D341Med (cell line): ENCODE measurements at regions not wholly inside any gene's neighbourhood (a gene's known extent, or its start where the extent isn't known, plus 50 kb on each side); places are given as distances from the start of the nearest gene placed in this dataset.

Experiments
- DNase-seq: peaks from one replicate; pipeline ENCODE4 v3.0.0; 2012; ENCODE audit warnings: low spot score

DNA sequence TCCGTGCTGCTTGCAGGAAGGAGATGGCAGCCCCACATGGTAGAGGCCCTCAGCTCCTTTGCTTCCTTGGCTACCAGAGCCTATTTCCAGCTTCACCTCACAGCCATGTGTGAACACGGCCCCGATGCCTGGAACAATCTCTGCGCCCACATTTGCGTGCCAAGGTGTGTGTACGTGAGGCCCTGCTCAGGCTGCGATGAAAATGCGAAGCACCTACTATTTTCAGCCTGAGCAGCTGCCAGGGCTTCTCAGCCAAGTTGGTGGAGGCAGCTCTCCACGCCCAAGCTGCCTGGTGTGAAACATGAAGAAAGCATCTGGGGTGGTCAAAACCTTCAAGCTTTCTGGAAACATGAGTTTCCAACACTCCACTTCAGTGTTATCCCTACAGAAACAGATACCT lies 177.8 kb upstream of the EGLN3 start:
- no peak for DNase-seq

DNA sequence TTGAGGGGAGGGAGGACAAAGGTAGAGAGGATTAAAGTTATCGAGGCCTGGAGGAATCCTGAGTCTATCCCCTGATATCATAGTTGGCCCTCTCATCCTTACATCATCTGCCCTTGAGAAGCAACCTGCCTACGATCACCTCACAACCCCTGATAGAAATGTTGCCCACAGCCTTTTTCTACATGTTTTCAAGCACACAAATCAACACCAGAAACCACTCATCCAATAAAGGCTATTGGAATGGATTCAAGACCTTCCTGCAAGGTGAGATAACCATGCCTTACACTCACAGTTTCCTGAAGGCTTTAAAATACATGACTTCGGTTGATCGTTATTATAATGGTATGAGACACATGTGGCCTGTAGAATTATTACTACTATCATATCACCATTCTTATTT lies 175.7 kb upstream of the EGLN3 start:
- no peak for DNase-seq

DNA sequence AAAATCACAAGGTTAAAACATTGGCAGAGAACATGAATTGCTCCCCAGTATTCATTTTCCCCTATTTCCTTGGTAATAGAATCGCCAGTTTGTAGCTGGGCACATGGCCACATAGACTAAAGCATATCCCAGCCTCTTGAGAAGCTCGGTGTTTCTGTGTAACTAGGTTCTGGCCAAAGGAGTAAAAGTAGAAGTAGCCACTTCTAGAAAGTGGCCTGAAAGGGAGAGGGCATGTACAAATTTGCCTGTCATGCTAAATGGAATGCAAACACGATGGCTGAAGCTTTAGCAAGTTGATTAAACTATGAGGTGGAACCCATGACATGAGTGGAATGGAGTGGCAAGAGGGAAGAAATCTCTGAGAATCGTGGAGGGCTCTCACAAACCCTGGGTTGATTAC lies 173.7 kb upstream of the EGLN3 start:
- no peak for DNase-seq

DNA sequence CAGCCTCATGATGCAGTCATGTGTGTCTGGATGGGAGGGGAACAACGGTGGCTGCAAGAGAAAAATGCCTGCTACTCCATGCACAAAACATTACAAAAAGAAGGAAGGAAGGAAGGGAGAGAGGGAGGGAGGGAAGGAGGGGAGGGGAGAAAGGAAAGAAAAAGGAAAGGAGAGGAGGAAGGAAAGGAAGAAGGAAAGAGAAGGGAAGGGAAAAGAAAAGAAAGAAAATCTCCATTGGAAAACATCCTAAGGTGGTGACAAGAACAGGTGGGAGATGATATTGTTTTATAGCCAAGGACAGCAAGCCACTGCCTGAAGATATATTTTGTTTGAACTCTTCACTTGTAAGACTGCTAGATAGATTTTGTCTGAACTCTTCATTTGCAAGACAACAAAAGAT lies 171.8 kb upstream of the EGLN3 start:
- DNase-seq = no peak

DNA sequence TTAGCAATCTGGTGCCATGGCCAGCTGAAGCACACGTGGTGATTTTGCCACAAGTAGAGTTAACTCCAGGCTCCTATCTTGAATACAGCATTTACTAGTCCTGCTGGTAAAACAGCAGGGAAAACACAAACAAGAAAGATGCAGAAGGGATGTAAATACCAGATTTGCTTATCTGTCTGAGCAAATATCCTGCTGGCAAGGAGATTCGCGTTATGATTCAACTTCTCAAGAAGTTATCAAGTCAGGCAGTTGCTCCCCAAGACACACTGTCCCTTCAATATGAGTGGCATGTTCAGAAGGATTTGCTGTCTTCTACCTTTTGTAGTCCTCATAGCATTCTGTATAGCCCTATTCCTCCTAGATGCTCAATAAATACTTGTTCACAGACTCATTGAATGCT lies 171.2 kb upstream of the EGLN3 start:
- no peak for DNase-seq

DNA sequence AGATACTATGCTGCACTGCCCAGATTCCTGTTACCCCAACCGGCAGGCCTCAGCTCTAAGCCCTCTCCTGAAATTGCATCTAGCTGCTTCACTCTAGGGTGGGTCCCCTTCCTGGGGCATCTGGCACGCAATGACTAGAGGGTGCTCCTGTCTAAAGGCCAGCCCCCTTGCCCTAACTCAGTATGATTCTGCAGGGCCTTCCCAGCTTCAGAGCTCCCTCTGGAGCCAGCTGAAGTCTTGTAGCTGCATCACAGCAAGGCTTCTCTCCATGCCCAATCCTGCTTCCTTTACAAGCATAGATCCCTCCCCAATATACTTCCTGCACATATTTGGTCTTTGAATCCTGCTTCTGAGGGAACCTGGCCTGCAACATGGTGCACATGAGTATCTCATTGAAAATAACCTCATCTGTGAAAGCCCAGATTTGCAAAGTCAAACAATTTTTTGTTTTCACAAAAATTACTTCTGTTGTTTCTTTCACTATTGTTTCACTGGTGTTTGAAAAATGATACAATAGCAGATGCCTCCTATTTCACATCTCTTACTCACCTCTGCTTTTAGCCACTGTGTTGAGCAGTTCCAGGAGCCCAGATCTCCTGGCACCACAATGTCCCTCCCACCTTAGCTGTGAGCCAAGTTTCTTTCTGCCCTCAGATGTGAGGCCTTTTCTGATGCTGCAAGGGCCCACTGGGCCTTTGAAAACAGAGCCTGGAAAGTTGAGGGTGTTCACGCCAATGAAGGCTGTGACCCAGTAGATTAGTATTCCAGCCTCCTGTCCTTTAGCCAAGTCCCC lies 169.5 kb upstream of the EGLN3 start:
- no peak for DNase-seq

DNA sequence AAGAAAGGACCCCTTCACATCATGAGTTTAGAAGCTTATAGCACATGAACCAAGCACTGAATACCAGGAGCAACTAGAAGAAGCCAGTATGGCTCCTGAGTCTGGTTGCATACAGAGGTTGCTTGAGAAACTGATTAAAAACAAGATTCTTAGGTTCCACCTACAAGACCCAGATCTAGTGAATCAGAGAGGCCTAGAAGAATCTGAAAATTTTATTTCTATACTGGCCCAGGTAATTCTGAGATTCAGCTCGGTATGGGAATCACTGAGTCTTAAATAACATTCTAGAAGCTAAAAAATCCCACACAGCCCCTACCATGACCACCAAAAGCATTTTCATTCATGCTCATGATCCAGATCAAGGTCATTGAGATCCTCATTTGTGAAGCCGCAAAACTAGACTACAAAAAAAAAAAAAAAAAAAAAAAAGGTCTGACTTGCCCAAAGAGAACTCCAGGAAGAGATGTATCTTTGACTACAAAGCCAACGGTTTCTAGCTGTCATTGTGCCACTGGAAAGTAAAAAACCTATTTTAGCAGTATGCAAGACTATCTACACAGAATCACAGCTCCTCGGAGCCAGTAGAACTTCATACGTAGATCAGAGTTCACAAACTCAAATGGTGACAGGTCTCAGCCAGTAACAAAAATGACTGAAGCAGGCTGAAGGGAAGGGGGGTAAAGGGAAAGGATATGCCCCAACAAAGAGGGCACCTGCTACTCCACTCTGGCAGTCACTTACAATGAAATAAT lies 168.4 kb upstream of the EGLN3 start:
- no peak for DNase-seq

DNA sequence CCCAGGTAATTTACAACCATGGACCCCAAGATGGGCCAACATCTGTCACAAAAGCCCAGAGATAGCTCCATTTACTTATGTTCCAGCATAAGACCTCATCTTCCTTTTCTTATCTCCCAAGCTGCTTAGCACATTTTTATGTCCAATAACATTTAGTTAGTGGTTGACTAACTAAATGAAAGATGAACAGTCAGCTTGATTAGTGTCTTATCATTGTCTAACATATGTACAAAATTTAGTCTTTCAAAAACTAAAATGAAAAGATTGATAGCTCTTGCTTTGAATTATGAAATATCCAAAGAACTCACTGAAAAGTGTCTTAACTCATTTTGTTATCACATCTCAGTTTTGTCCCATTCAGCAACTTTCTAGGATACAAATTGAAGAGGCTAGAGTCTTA lies 163.1 kb upstream of the EGLN3 start:
- no peak for DNase-seq

DNA sequence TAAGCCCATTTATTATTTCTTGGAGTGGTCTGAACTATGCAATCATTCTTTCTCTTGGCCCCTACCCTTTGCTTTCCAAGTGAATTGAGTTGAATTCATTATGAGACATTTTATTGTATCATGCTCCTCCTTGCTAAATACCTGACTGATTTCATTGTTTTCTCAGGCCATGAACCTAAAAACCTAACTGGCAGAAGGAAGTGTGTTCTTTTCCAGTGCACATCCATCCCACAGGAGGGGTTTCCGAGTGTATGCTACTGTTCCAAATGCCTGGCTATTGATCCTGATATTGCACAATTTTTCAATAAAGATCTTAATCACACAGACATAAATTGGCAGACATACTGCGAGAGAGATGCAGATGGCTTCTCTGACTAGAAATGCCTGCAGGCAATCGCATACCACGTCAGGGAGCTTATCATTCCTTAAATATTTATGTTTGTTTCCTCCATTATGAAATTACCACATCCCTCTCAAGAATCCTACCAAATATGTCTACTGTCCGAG lies 162.2 kb upstream of the EGLN3 start:
- DNase-seq = no peak

DNA sequence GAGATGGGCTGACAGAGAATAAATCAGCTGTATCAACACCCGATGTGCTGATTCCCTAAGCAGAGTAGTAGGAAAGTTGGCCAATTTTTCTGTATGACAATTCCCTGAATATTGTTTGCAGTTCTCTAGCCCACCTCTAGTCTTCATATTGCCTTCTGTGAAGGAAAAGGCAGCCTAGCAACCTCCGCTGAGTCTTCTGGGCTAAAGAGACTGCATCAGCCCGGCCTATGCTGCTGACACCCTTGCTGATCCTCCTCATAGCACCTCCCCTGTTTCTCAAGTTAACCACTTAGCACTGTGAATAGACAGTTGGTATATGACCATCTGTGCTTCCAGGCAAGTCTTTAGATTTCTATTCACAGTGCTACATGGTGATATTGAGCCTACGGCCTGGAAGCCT lies 161.1 kb upstream of the EGLN3 start:
- no peak for DNase-seq

DNA sequence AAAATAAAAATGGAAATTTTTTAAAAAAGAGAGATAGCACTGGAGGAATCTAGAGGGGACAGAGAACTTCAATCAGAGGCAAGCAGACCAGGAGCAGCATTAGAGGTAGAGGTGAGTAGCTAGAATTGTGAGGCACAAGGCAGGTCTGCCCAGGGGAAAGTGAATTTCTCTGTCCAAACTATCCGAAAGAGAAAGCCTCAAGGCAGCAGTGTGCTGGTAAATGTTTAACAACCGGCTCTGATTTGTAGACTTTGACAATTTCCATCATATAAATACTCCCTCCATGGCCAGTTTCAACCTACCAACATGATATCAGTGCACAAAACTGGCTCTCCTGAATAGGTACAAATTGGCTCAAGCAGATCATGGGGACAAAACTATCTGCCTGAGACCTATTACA lies 160.6 kb upstream of the EGLN3 start:
- DNase-seq = no peak

DNA sequence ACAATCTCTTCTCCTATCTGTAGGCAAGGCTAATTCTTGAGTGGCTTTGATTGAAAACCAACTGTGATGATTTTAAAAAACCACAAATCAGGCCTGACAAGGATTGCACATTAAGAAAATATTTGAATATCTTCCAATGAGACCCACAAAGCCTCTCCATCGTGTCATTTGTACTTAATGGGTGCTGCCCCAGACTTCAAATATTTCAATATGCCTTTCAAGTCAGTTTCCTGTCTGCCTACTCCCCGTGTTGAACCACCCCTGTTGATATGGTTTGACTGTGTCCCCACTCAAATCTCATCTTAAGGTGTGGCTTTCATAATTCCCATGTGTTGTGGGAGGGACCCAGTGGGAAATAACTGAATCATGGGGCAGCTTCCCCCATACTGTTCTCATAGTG lies 159.7 kb upstream of the EGLN3 start:
- no peak for DNase-seq

DNA sequence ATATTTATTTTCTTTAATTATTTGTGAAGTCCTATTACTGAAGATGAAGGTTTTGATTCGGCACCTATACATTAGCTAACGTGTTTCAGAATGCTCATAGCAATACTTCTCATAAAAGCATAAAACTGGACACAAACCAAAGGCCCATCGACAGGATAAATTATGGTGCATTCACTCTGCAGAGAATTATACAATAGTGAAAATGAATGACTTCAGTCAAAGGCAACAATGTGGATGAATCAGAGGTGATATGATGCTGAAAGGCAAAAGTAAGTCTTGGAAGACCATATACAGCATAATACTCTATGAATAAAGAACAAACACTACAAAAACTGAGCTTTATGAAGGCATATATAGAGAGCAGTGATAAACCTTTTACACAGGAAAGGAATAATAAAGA lies 156.6 kb upstream of the EGLN3 start:
- DNase-seq = no peak

DNA sequence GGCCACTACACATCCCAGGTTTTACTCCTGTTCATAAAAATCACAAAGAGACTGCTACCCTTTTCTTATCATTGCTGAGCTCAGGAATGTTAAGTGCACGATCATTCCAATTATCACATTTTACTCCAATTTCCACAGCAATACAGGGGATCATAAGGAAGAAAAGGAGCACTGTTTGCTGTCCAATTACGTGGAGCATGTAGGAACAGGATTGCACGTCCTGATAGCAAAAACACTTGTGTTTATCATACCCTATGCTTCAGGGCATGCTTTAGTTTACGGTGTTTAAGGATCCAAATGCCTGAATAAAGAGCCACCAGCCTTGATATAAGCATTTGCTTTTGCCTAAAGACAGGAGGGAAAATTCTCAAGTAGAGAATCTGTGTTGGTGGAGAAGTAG lies 155.4 kb upstream of the EGLN3 start:
- no peak for DNase-seq

DNA sequence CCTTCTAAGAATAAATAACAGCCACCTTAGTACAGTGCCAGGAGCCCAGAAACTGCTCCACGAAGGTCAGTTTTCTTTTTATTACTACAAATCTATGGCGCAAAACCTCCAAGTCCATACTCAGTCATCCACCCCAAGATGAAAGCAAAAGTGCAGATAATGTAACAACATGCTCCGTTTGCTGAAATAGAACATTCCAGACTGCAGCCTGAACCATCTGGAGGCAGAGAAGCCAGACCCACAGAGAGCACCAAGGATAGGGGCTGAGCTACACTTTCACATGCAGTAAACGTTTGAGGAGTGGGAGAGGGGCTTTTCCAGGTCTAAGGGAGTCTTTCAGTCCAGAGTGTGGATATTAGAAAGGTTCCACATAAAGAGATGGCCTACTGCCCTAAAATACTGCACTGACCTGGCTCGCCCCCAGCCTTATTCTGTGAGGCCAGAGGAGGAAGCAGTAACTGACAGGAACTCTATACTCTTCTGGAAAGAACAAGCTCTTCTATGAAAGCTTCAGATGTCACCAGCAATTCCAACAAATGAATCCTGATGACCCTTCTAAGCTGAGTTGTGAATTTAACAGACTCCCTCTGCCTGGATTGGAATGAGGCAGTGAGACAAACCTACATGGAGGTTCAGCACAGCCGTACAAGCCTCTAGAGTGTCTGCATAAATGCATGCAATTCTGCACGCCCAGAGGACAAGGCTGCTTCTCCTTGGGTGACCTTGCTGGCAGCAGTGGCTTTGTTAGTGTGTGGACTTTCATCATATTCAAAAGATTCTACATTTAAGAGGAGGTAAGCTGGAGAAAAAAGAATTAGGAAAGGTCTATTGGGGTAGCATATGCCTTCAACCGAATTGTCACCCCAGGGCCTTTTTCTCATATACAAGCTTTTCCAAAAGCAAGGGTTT lies 153.9 kb upstream of the EGLN3 start:
- DNase-seq = no peak

DNA sequence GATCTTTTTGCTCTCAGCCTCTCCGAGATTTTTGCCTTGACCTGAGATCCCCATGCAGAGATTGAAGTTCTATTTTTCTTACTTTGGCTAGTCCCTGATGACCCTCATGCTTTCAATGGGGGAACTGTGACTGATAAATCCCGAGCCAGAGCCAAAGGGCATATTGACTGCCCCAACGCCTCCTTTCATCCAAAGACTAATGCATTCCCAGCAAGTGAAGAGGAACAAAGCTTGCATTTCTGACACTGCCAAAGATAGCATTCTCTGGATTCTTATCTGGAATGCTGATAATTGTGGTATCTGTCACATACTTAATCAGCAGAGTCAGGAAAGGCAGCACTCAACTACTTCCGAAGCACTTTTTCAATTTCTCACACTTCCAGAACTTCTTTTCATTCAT lies 152.3 kb upstream of the EGLN3 start:
- no peak for DNase-seq

DNA sequence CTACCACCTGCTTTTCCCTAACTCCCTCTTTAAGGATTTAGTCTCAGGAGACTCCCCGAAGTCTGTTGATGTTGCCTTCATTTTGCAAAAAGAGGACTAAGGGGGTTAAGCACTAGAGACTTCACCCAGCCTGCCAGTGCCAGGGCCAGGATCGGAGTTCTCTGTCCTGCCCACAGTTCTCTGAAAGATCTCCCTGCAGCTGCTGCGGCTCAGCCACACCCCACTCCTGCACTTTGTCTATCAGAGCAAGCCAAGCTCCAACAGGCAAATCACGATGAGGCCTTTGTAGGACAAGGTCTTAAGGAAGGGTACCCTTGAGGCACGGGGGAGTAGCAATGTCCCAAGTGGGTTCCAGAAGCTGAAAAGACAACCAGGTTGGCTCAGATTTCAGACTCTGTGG lies 148.8 kb upstream of the EGLN3 start:
- no peak for DNase-seq

DNA sequence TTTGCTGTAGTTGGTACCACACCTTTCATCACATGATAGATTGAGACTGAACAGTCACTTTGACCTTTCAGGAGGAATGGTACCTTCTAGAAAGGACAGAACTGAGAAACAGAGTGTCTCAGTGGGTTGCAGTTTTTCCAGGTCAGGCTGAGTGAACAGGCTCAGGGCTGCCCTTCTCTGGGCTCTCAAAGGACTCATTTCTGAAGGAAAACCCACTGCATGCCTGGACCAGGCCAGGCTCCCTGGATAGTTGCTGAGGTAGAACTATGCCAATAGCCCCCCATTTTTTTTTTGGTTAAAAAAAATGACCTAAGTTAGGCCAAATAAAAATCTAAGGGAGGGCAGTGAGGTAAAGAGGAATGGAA lies 148.1 kb upstream of the EGLN3 start:
- no peak for DNase-seq

DNA sequence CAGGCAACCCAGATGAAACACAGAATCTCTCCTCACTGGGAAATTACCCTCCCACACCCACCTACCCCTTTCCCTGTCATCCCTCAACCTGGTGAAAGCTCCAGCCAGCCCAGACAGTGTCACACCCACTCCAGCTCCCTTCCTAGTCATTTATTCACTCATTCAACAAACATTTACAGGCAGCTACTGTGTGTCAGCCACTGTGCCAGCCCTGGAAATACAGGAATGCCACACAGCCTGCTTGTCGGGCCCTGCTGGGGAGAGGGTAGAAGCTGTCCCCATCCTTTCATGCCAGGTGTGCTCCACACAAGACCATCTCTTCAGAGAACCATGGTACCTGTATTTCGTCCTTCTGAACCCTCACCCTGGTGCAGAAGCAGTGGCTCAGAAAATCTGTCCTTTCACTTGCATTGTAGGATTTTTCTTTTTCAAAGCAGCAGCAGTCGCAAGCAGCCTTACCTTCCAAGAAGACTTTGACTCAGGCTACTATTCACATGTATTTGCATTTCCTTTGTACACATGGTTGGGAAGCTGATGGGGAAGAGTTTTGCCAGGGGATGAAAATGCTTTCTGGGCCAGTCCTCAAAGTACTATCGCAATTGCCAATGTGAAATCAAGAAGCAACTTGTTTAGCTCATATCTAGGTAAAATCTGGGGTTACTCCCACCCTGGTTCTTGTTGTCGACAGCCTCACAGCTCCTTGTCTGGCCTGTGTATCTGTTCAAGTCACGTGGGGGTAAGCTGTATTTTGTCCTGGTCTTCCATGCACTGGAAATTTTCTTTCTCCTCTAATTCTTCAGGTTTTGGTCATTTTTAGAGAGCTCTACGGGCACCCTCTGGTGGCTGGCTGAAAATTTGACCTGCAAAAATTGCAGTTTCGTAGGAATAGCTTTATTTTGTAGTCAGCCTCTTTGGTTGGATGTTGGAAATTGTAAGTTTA lies 147.4 kb upstream of the EGLN3 start:
- peak; percentile 63 for DNase-seq

DNA sequence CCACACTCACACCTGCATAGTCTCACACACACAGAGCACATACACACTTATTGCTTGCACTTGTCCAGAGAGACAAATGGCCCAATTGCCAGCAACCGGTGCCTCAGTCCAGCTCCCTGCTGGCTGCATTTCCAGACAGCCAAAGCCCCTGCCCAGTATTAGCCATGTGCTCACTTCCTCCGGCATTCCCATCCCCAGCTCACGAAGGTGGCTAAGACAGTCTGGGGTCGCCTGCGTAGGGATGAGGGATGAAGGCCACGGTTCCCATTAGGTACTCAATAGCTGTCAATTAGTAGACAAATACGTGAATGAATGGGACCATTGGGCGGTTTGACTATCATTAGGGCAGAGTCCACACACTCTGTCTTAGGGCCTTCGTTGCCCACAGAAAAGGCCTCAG lies 146.8 kb upstream of the EGLN3 start:
- no peak for DNase-seq

DNA sequence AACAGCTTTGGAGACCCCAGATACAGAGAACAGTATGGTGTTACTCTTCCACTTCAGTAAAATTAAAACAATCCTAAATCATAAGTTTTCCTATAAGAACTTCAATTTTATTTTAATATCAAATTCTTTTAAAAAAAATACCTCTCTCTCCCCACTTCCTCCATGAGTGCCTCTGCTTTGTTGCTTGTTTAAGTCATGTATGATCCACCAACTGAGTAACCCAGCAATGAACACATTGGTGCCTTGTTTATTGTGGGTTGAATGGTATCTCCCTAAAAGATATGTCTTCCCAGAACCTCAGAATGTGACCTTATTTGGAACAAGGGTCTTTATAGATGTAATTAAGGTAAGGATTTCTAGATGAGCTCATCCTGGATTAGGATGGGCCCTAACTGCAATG lies 143.5 kb upstream of the EGLN3 start:
- no peak for DNase-seq

DNA sequence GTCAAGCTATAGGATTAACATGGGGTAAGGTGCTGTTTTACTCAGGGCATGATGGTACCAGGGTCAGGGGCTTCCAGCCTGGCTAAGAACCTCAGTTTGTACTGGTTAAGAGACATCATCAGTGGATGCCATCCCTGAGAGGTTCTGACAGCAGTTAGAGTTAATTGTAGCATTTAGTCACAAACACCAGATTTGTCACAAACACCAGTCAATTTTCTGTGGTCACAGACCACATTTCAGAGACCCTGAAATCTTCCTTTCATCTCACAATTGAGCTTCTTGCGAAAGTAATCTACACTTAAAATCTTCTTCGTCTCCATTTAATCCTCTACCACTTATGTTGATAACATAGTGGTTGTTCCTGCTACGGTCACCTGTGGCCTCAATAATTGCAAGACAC lies 143.0 kb upstream of the EGLN3 start:
- DNase-seq = no peak
